ENCODE measurements at regions not wholly inside any gene's neighbourhood (a gene's known extent, or its start where the extent isn't known, plus 50 kb on each side); places are given as distances from the start of the nearest gene placed in this dataset.

- Histone ChIP-seq H3K36me3 (replicated peaks in 1 of 2; ENCODE audit: control extremely low read depth in 1 of 2, control insufficient read depth in 1 of 2, extremely low read depth in 1 of 2, insufficient read depth in 2 of 2, low read length in 1 of 2) (no peaks in the 10 kb centered on the region), H3K4me1 (ENCODE audit: control insufficient read depth in 2 of 2, insufficient read depth in 2 of 2, low read length in 2 of 2) (no peaks in the 10 kb centered on the region), H3K79me2 (ENCODE audit: control insufficient read depth, insufficient read depth, low read length) (no peaks in the 10 kb centered on the region), H3K4me2 (replicated peaks; ENCODE audit: low read depth, low read length, poor library complexity, severe bottlenecking) (no peak overlapping the region), H4K20me1 (ENCODE audit: control insufficient read depth, insufficient read depth, low read length, poor library complexity, severe bottlenecking) (no peaks in the 10 kb centered on the region), H2AFZ (ENCODE audit: insufficient read depth, low read depth, low read length, poor library complexity, severe bottlenecking) (no peak overlapping the region), H3K27ac (ENCODE audit: low read length in 2 of 2) (no peak overlapping the region), H3K27me3 (replicated peaks in 1 of 4; ENCODE audit: control extremely low read depth in 1 of 4, control insufficient read depth in 3 of 4, insufficient read depth in 4 of 4, low read length in 3 of 4) (no peaks in the 10 kb centered on the region), H3K9ac (ENCODE audit: low read length) (no peak overlapping the region), H3K4me3 (ENCODE audit: control extremely low read depth in 1 of 5, extremely low read depth in 1 of 5, insufficient read depth in 1 of 5, low read depth in 2 of 5, low read length in 4 of 5) (no peak overlapping the region), H3K9me3 (ENCODE audit: control extremely low read depth in 1 of 3, control insufficient read depth in 2 of 3, insufficient read depth in 1 of 3, low read length in 2 of 3) (no peaks in the 10 kb centered on the region)
- CTCF ChIA-PET, result no interaction called here
- no peak for ATAC-seq (ENCODE audit: low read depth)
- Mint-ChIP-seq H3K27ac (no peak overlapping the region), H3K9me3 (ENCODE audit: insufficient read depth) (no peaks in the 10 kb centered on the region), H3K4me1 (no peaks in the 10 kb centered on the region), H3K27me3 (peaks cover 3% of the 10 kb centered on the region), H3K4me3 (no peak overlapping the region)
- POLR2A ChIA-PET, result no interaction called here
- TF ChIP-seq CTCF (IDR thresholded peaks at IDR 0.05) (no peak), EZH2 (IDR thresholded peaks at IDR 0.05; ENCODE audit: borderline replicate concordance, insufficient read depth, low read depth, low read length, poor library complexity, severe bottlenecking) (no peak)
- no peak for DNase-seq
- intact Hi-C loops (cut with micrococcal nuclease), result no loop called here
- WGBS (ENCODE audit: insufficient coverage), result 0% methylated on average over 1 of the region's 2 CpGs
Observed at GRCh38 chr5:168172760-168173223, 118.7 kb upstream of the WWC1 start.

- H3K4me3 Mint-ChIP-seq, result no peak overlapping the region
- ChIA-PET POLR2A (no interaction called here), CTCF (no interaction called here)
- Histone ChIP-seq H3K36me3 (replicated peaks in 1 of 2; ENCODE audit: control extremely low read depth in 1 of 2, control insufficient read depth in 1 of 2, extremely low read depth in 1 of 2, insufficient read depth in 2 of 2, low read length in 1 of 2) (no peaks in the 10 kb centered on the region), H3K79me2 (ENCODE audit: control insufficient read depth, insufficient read depth, low read length) (no peaks in the 10 kb centered on the region), H3K4me2 (replicated peaks; ENCODE audit: low read depth, low read length, poor library complexity, severe bottlenecking) (no peak overlapping the region), H4K20me1 (ENCODE audit: control insufficient read depth, insufficient read depth, low read length, poor library complexity, severe bottlenecking) (no peaks in the 10 kb centered on the region), H3K4me3 (ENCODE audit: control extremely low read depth in 1 of 5, extremely low read depth in 1 of 5, insufficient read depth in 1 of 5, low read depth in 2 of 5, low read length in 4 of 5) (no peak overlapping the region), H3K27ac (ENCODE audit: low read length in 2 of 2) (no peak overlapping the region), H3K9ac (ENCODE audit: low read length) (no peak overlapping the region), H2AFZ (ENCODE audit: insufficient read depth, low read depth, low read length, poor library complexity, severe bottlenecking) (no peak overlapping the region), H3K9me3 (ENCODE audit: control extremely low read depth in 1 of 3, control insufficient read depth in 2 of 3, insufficient read depth in 1 of 3, low read length in 2 of 3) (no peaks in the 10 kb centered on the region), H3K27me3 (replicated peaks in 1 of 4; ENCODE audit: control extremely low read depth in 1 of 4, control insufficient read depth in 3 of 4, insufficient read depth in 4 of 4, low read length in 3 of 4) (no peaks in the 10 kb centered on the region), H3K4me1 (ENCODE audit: control insufficient read depth in 2 of 2, insufficient read depth in 2 of 2, low read length in 2 of 2) (no peaks in the 10 kb centered on the region)
- peaks cover 3% of the 10 kb centered on the region for H3K27me3 Mint-ChIP-seq
- H3K9me3 Mint-ChIP-seq (ENCODE audit: insufficient read depth), result no peaks in the 10 kb centered on the region
- WGBS (ENCODE audit: insufficient coverage), result 79% methylated on average over 9 of the region's 9 CpGs
- intact Hi-C loops (cut with micrococcal nuclease), result no loop called here
- TF ChIP-seq EZH2 (IDR thresholded peaks at IDR 0.05; ENCODE audit: borderline replicate concordance, insufficient read depth, low read depth, low read length, poor library complexity, severe bottlenecking) (no peak), CTCF (IDR thresholded peaks at IDR 0.05) (no peak)
- ATAC-seq (ENCODE audit: low read depth) (no peak), DNase-seq (peak; percentile 4)
- no peak overlapping the region for H3K27ac Mint-ChIP-seq
- no peaks in the 10 kb centered on the region for H3K4me1 Mint-ChIP-seq
Observed at GRCh38 chr5:168174376-168174775, 117.1 kb upstream of the WWC1 start.
